Fibroblast of villous mesenchyme (primary cell): ENCODE measurements at regions not wholly inside any gene's neighbourhood (a gene's known extent, or its start where the extent isn't known, plus 50 kb on each side); places are given as distances from the start of the nearest gene placed in this dataset.

Experiments
- DNase-seq: peaks from one replicate; pipeline ENCODE4 v3.0.0-alpha.2; 2010; ENCODE audit warnings: low read depth
- H3K4me3 ChIP-seq: 2 replicates; pipeline ENCODE4 v1.5.1; 2011; ENCODE audit warnings: low read depth, mild to moderate bottlenecking, low read length
- TF ChIP-seq, protein P1 (sequence below): IDR thresholded peaks from 2 replicates; pipeline ENCODE4 v1.5.1; 2012; ENCODE audit warnings: low read depth, mild to moderate bottlenecking, low read length; ENCODE audit not compliant: insufficient read depth

DNA sequence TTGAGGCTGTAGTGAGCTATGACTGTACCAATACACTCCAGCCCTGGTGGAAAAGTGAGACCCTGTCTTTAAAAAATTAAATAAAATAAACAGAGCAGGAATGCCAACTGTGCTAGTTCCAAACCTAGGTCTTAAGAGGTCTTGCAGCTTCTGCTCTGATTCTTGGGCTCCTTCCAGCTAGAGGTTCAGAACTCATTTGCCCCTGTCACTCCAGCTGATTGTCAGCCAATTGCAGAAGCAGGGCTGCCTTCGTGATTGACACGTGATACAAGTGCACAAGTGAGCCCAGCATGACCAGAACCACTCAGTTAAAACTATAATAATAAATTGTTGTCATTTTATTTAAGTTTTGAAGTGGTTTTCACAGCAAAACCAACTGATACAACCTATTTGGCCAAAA lies 298.4 kb downstream of the USP25 start:
- DNase-seq: no peak
- TF ChIP-seq, protein P1, sequence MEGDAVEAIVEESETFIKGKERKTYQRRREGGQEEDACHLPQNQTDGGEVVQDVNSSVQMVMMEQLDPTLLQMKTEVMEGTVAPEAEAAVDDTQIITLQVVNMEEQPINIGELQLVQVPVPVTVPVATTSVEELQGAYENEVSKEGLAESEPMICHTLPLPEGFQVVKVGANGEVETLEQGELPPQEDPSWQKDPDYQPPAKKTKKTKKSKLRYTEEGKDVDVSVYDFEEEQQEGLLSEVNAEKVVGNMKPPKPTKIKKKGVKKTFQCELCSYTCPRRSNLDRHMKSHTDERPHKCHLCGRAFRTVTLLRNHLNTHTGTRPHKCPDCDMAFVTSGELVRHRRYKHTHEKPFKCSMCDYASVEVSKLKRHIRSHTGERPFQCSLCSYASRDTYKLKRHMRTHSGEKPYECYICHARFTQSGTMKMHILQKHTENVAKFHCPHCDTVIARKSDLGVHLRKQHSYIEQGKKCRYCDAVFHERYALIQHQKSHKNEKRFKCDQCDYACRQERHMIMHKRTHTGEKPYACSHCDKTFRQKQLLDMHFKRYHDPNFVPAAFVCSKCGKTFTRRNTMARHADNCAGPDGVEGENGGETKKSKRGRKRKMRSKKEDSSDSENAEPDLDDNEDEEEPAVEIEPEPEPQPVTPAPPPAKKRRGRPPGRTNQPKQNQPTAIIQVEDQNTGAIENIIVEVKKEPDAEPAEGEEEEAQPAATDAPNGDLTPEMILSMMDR: no peak
- H3K4me3 ChIP-seq: no peak overlapping the region

DNA sequence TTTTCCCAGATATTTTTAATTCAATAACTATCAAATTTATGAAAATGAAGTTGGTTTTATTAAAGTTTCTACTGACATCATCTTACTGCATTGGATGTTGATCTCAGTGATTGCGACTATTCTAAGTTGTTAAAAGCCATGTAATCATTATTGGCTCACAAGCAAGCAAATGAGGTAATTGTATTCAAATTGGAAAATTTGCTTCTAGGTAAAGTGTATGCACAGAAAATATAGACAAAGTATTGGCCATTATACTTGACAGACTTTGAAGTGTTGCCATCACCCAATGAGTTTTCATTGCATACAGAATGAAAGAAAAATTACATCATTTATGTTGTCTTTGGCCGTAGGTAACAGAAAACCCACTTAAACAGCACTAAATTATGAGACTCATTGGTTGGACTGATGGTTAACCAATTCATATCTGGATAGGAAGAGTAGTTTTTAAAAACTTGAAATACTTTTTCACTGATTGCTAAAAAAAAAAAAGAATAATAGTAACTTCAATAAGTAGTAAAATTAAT lies 299.2 kb downstream of the USP25 start:
- H3K4me3 ChIP-seq: no peak overlapping the region
- TF ChIP-seq, protein P1: no peak
- no peak for DNase-seq

DNA sequence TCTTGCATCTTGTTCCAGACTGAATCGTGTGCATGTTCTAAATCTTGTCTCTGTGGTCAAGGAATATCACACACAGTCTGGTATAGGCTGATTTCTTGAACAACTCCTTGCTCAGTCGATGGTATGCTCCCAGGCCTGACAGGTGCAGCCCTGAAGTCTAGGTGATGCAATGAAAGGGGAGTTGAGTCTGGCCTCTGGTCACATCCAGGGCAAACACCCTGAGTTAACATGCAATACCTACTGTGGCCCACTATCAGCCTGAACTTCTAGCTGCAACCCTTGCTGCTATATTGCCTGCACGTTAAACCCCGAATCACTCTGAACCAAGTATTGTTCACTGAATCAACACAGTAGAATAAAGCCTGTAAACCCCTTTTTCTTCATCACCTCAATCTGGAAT lies 303.4 kb downstream of the USP25 start:
- DNase-seq: no peak
- TF ChIP-seq, protein P1: no peak
- no peak overlapping the region for H3K4me3 ChIP-seq

DNA sequence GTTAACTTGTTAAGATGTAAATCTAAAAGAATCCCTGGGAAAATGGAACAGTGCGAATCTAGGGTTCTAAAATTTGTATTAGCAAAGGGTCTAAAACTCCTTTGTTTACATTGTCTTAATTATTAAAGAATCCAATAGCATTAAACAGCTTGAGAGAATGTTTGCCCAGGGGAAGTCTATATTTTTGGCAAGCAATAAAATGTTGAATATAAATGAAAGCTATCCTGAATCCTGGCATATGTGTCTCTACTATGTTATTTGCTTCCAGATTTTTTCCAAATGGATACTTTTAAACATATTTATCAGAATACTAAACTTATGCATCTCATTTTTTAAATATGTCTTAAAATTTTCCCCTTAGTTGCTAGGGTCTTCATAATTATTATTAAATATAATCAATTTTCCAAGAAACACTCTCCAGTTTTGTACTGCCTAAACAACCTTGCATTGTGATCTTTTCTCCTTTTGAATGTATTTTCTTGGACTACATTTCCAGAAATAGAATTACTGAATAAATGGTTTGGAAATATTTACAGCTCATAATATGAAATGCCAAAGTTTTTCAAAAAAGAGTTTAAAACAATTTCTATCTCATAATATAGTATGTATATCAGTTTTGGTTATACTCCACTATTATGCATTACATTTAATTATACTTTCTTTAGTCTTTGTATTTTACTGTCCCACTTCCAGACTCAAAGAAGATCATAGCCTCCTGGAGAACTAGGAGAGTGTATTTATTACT lies 304.8 kb downstream of the USP25 start:
- H3K4me3 ChIP-seq: no peak overlapping the region
- DNase-seq: no peak
- TF ChIP-seq, protein P1: no peak

GRCh38 chr21:16037421-16037955 lies 307.7 kb downstream of the USP25 start:
- TF ChIP-seq, protein P1: no peak
- no peak for DNase-seq

DNA sequence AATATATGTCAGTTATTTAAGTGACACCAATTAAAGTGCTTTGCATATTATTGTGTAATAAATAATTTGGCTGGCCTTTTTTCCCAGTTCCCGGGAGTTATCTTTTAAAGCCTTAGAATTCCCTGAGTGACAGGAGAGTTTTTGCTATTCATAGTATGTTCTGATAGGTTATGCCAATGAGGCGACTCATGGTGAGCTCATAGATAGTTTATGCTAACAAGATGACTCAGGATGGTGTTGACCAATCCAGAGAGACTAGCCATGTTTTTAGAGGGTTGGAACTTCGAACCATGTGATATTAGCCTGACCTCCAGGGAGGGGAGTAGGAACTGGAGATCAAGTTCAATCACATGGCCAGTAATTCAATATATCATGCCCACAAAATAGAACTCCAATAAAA lies 310.8 kb downstream of the USP25 start:
- DNase-seq: no peak
- TF ChIP-seq, protein P1: no peak
- no peak overlapping the region for H3K4me3 ChIP-seq

More at GRCh38 chr21:16037421-16037955, 307.7 kb downstream of the USP25 start:
- no peak overlapping the region for H3K4me3 ChIP-seq
